ENCODE measurements at regions not wholly inside any gene's neighbourhood (a gene's known extent, or its start where the extent isn't known, plus 50 kb on each side); places are given as distances from the start of the nearest gene placed in this dataset.

DNA sequence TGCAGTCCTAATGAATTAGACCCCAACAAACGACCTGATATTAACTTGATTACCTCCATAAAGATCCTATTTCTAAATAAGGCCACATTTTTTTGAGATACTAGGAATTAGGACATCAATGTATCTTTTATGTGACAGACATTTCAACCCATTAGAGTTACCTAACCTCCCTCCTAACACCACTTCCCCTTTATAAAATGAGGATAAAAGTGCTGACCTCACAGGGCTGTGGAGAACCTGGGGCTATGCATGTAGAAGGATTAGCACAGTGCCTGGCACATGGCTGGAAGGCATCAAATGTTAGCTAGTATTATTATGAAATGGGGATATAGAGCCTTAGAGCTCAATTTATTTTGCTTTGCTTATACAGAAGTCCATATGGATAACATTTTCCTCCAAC, 53.5 kb upstream of the LRRN1 start:
- no peak for DNase-seq
- H3K4me1 Mint-ChIP-seq = no peaks in the 10 kb centered on the region
- H3K27ac Mint-ChIP-seq = no peak overlapping the region
- H3K36me3 Mint-ChIP-seq = peaks cover under 1% of the 10 kb centered on the region
- no peaks in the 10 kb centered on the region for H3K9me3 Mint-ChIP-seq
- no peak overlapping the region for H3K4me3 Mint-ChIP-seq
- no peaks in the 10 kb centered on the region for H3K27me3 Mint-ChIP-seq

DNA sequence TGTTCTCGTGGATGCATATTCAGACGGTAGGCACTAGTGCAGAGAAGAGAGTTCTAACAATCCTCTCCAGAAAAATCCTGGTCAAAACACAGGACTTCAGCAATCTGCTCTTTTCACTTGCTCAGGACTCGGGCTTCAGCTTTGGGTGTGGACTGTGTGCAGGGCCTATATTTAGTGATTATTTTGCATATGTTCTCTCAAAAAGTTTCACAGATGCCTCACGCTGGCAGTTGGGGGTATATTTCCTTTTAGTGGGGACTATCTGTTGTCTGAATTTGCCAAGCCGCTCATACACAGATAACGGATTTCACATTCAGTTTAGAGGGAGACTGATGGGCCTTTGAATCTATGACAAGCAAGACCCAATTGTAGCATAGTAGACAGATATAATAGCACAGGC, 54.4 kb upstream of the LRRN1 start:
- no peaks in the 10 kb centered on the region for H3K4me1 Mint-ChIP-seq
- H3K4me3 Mint-ChIP-seq = no peak overlapping the region
- no peak overlapping the region for H3K27ac Mint-ChIP-seq
- no peak for DNase-seq
- peaks cover 2% of the 10 kb centered on the region for H3K36me3 Mint-ChIP-seq
- no peaks in the 10 kb centered on the region for H3K27me3 Mint-ChIP-seq
- H3K9me3 Mint-ChIP-seq = no peaks in the 10 kb centered on the region

DNA sequence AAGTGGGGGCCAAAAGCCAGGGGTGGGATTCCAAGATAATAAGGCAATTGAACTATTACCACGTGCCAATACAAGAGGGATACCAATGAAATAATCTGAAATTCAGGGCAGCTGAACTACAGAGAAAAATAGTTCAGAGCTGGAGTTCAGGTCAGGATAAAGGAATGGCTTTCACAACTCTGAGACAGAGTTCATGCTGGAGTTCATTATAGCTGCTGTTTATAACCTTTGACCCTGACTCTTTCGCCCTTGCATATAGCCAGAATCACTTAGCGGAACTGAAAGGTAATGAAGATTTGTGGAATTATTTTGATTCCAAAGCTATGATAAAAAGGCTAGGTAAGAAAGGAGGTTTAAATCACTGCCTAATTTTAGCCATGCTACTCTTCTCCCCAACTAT, 55.5 kb upstream of the LRRN1 start:
- H3K36me3 Mint-ChIP-seq = peaks cover 2% of the 10 kb centered on the region
- no peaks in the 10 kb centered on the region for H3K9me3 Mint-ChIP-seq
- no peak overlapping the region for H3K4me3 Mint-ChIP-seq
- DNase-seq = no peak
- no peaks in the 10 kb centered on the region for H3K4me1 Mint-ChIP-seq
- H3K27ac Mint-ChIP-seq = no peak overlapping the region
- H3K27me3 Mint-ChIP-seq = no peaks in the 10 kb centered on the region

DNA sequence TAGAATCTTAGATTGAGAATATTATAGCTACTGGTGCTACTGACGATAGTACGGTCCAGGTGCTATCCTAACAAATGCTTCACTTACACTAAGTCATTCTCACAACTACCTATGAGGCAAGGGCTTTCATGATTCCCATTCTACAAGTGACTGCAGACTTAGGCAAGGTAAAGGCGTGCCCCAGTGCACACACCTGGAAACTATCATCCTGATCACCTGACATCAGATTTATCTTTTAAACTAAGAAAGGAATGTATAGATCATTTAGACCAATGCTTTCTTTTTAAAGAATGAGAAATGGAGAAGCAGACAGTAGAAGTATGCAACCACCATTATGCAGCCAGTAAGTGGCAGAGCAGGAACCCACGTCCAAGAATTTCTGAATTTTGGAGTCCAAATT, 59.2 kb upstream of the LRRN1 start:
- Mint-ChIP-seq H3K27me3 (no peaks in the 10 kb centered on the region), H3K27ac (no peak overlapping the region), H3K4me3 (no peak overlapping the region)

DNA sequence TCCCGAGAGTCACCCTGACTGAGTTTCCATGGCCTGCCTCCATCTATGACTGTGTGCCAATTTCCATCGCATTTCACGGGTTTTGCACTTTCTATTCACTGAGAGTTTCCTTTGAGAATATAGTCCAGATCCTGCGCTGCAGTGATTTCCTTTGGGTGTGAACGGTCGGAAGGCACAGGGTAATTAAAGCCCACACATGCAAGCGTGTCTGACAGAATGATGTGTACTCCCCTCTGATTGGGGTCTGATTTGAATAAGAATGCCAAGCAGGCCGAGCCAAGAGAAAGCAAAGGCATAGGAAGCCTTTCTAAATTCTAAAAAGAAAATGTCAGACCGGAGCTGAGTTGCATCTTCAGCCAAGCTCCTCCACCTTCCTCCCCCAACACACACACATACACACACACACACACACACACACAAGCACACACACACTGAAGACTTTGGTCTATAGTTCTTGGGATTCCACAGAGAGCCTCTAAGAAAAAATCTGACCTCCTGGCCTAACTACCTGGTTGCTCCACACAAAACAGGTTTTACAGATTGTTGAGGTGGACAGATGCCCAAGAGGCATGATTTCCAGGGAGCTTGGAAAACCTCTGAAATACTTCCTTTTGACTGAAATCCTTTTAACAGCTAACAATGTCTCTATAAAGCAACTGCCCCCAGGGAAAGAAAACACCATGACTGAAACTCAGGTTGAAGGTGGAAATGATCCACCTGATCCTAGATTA, 59.7 kb upstream of the LRRN1 start:
- H3K4me1 Mint-ChIP-seq = no peaks in the 10 kb centered on the region
- H3K27ac Mint-ChIP-seq = no peak overlapping the region
- H3K36me3 Mint-ChIP-seq = peaks cover 2% of the 10 kb centered on the region
- DNase-seq = no peak
- H3K4me3 Mint-ChIP-seq = no peak overlapping the region
- H3K27me3 Mint-ChIP-seq = no peaks in the 10 kb centered on the region
- no peaks in the 10 kb centered on the region for H3K9me3 Mint-ChIP-seq

More for the DNA sequence above, 59.2 kb upstream of the LRRN1 start:
- Mint-ChIP-seq H3K9me3 (no peaks in the 10 kb centered on the region), H3K4me1 (no peaks in the 10 kb centered on the region), H3K36me3 (peaks cover 2% of the 10 kb centered on the region)
- no peak for DNase-seq

DNA sequence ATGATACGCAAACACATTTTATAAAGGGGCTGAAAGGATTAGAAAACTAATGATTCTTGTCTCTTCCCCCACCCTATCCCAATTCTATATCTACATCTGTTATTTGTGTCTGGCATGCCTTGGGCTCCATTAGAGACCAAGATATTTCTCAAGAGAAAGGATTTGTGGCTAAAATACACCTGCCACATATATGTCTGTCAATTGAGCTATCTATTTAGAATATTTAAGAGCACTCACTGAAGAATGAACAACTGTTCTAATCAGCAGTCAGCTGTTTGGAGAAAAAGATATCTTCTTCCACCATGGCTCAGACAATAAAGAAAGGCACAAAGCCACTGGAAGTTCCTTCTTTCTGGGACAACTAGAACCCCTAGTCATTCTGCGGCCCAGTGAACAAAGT, 61.7 kb upstream of the LRRN1 start:
- Mint-ChIP-seq H3K27me3 (no peaks in the 10 kb centered on the region), H3K9me3 (no peaks in the 10 kb centered on the region), H3K27ac (no peak overlapping the region), H3K36me3 (peaks cover 2% of the 10 kb centered on the region), H3K4me3 (no peak overlapping the region), H3K4me1 (no peaks in the 10 kb centered on the region)
- no peak for DNase-seq

DNA sequence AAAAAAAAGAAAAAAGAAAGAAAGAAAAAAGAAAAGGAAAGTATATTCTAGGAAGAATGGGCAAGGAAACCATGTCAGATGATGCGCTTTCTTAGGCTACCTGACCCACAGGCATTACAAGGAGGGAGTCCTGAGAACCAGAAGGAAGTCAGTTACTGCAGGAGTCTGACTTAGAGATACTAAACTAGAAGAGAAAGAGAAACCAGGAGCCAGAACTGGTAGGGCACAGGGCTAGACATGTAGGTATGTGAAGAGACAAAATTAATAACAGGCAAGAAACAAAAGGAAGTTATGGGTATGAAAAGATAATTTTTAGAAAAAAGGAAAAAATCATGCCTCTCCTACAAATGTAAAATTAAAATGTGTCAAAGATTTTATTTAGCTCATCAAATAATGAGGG, 63.3 kb upstream of the LRRN1 start:
- Mint-ChIP-seq H3K36me3 (peaks cover 2% of the 10 kb centered on the region), H3K4me3 (no peak overlapping the region), H3K4me1 (no peaks in the 10 kb centered on the region), H3K27me3 (no peaks in the 10 kb centered on the region), H3K27ac (no peak overlapping the region), H3K9me3 (no peaks in the 10 kb centered on the region)
- DNase-seq = no peak

DNA sequence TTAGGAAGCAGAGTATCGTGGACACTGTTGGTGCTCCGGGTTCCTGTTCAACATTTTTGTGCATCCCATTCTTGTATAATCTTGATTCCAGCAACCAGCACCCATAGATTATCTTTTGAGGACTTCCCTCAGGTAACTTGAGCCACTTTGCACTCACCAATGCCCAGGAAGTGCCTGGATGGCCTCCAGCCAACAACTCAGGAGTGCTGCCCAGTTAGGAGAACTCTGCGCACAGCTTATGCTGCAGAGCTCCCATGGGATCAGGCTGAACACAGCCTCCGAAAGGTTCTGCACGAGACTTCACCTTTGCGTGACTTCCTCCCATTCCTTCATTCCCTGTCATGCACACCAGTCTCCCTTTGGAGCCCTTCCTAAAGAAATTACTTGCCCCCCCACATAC, 64.3 kb upstream of the LRRN1 start:
- H3K4me3 Mint-ChIP-seq = no peak overlapping the region
- H3K36me3 Mint-ChIP-seq = no peaks in the 10 kb centered on the region
- H3K4me1 Mint-ChIP-seq = no peaks in the 10 kb centered on the region
- no peak overlapping the region for H3K27ac Mint-ChIP-seq
- H3K27me3 Mint-ChIP-seq = no peaks in the 10 kb centered on the region
- H3K9me3 Mint-ChIP-seq = no peaks in the 10 kb centered on the region
- no peak for DNase-seq

DNA sequence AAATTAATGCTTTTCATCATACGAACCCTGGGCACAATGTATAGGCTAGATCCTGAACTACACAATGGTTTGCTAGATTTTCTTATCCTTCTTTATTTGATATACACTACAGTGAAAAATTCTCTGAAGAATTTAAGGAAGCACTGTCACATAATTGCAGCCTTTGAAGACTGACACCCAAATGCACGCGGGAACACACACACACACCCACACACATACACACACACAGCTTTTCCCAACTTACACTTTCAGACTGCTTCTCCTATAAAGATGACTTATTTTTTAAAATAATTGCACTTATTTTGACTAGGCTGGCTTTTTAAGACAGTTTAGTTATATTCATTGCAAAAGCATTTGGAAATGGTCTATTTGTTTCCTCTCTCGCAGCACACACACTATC, 70.0 kb upstream of the LRRN1 start:
- Mint-ChIP-seq H3K27ac (no peak overlapping the region), H3K4me1 (no peaks in the 10 kb centered on the region), H3K4me3 (no peak overlapping the region), H3K27me3 (no peaks in the 10 kb centered on the region), H3K36me3 (no peaks in the 10 kb centered on the region), H3K9me3 (peaks cover 2% of the 10 kb centered on the region)
- no peak for DNase-seq

DNA sequence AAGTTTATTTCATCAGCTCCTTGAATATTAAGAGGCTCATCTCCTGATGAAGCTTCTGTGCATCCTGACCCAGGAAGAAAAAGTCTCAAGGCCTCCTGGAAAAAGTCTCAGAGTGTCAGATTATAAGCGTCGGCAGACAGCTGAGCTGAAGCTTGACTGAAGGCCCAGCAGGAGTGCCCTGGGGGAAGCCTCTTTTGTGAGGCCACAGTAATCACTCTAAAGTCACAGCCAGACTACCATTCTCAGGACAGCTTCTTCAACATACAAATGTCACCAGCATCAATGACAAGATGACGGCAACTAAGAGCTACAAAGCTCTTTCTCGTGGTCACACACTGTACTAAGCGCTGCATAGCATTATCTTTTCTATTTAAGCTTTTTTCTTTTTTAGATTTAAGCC, 72.7 kb upstream of the LRRN1 start:
- Mint-ChIP-seq H3K27me3 (no peaks in the 10 kb centered on the region), H3K27ac (no peak overlapping the region), H3K9me3 (peaks cover 3% of the 10 kb centered on the region), H3K4me3 (no peak overlapping the region), H3K36me3 (no peaks in the 10 kb centered on the region), H3K4me1 (no peaks in the 10 kb centered on the region)
- DNase-seq = no peak

DNA sequence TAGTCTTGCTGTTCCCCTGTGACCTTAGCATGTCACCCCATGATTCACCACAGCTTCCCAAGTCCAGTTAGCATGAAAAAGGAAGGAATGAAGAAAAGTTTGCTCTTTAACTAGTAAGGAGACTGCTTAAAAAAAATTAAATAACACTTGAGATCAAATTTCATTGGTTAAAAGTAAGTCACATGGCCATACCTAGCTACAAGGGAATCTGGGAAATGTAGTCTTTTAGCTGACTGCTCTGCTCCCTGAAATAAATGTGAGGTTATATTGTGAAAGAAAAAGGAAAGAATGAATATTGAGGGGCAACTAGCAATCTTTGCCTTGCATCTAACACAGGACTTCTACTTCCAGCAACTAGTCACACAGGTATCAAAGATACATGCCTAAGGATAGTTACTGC, 84.7 kb upstream of the LRRN1 start:
- H3K9me3 Mint-ChIP-seq = no peaks in the 10 kb centered on the region
- no peaks in the 10 kb centered on the region for H3K27me3 Mint-ChIP-seq
- no peaks in the 10 kb centered on the region for H3K4me1 Mint-ChIP-seq
- H3K36me3 Mint-ChIP-seq = peaks cover 3% of the 10 kb centered on the region
- no peak overlapping the region for H3K27ac Mint-ChIP-seq
- H3K4me3 Mint-ChIP-seq = no peak overlapping the region
- no peak for DNase-seq

DNA sequence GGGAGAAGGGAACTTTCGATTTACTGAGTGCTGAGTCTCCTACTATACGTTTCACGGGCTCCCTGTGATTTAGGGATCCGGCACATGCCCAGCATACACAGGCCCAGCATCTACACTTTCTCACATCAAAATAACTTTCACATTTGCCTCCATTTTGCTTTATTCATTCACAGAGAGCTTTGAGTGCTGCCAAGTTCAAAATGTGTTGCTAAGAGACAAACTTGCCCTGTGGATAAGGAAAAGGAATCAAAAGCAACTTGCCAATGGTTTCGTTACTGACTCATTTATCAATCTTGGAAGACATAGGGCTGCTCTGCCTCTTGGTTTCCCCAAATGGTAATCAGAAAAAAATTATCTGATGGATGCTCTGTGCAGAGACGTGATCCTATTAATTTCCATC, 86.3 kb upstream of the LRRN1 start:
- no peak for DNase-seq
- Mint-ChIP-seq H3K4me3 (no peak overlapping the region), H3K9me3 (no peaks in the 10 kb centered on the region), H3K36me3 (no peaks in the 10 kb centered on the region), H3K27ac (no peak overlapping the region), H3K27me3 (no peaks in the 10 kb centered on the region), H3K4me1 (no peaks in the 10 kb centered on the region)

DNA sequence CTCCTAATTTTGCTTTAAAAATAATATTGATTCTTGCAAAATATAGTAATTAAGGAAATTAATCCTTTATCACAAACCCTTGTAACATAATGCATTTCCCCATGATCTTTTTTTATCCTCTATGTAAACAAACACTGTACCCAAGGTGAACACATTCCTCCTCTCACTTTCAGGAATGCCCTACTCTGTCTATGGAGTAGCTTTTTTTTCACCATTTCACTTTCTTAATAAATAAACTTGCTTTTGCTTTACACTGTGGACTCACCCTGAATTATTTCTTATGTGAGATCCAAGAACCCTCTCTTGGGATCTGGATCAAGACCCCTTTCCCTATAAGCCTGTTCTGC, 90.5 kb upstream of the LRRN1 start:
- Mint-ChIP-seq H3K27ac (no peak overlapping the region), H3K4me1 (no peaks in the 10 kb centered on the region), H3K4me3 (no peak overlapping the region), H3K36me3 (no peaks in the 10 kb centered on the region), H3K9me3 (no peaks in the 10 kb centered on the region), H3K27me3 (no peaks in the 10 kb centered on the region)
- DNase-seq = no peak

DNA sequence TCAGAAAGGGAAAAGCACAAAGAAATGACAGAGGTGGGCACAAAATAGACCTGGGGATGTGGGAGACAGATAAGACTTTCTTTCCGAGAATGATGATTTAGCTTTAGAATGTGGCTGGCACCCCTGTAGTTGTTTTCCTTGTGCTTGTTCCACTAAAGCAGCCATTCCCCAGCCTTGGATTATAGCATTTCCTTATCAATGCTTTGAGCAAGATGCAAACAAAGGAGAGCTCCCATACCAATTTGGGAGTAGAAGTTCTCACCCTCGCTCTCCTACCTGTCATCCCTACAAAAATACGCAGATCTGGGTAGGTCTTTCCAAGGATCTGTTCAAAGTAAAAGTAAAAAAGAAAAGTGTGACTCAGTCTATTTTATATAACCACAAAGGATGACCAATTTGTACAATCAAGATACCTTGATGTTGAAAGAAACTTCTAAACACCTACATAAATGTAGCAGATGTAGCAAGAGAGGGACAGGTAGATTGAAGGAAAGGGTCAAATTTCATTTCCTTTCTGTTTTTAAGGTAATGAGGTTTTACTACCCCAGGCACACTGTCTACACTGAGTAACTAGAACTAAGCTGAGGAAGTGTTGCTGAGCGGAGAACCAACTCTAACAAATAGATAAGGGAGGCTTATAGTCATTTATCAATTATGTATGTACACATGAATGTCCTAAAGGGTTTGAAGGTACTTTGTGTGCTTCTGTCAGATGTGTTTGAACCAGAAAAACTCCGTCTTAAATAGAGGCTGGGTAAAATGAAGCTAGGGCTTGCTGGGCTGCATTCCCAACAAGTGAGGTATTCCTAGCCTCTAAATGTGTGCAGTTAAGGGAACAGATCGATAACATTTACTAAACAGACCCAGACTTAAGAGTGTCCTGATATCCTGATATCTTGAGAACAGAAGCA, 91.1 kb upstream of the LRRN1 start:
- no peaks in the 10 kb centered on the region for H3K9me3 Mint-ChIP-seq
- H3K27ac Mint-ChIP-seq = no peak overlapping the region
- no peak for DNase-seq
- no peak overlapping the region for H3K4me3 Mint-ChIP-seq
- H3K27me3 Mint-ChIP-seq = no peaks in the 10 kb centered on the region
- H3K36me3 Mint-ChIP-seq = no peaks in the 10 kb centered on the region
- no peaks in the 10 kb centered on the region for H3K4me1 Mint-ChIP-seq

DNA sequence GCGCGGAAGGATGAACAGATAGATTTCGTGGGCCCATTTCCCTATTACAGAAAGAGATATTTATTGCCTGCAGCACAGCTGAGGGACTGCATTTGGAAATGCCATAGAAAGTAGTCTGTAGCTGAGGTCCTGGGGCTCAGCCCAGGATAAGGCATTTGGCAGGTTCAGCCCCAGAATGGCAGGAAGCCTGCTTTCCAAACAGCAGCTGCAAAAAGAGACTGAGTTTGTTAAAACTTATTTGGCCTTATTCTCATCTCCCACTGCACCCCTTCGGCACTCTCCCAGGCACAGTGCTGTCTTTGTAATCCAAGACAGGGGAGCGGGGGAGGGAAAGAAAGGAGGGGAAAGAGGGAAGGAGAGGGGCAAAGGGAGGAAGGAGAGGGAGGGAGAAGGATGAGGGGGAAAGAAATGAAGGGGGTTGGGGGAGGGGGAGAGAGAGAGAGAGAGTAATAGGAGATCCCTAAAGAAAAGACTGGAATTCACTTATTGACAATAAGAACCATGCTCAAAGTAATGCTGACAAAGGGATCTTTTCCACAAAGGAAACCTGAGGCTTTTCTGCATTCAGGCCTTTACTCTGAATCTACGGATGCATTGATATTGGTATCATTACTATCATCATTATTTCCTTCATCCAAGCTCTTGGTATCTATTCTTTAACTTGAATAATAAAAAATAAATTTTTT, 94.0 kb upstream of the LRRN1 start:
- H3K27me3 Mint-ChIP-seq = no peaks in the 10 kb centered on the region
- no peak overlapping the region for H3K27ac Mint-ChIP-seq
- H3K36me3 Mint-ChIP-seq = no peaks in the 10 kb centered on the region
- H3K9me3 Mint-ChIP-seq = no peaks in the 10 kb centered on the region
- H3K4me3 Mint-ChIP-seq = no peak overlapping the region
- no peaks in the 10 kb centered on the region for H3K4me1 Mint-ChIP-seq
- DNase-seq = no peak
